IMR-90 (cell line): ENCODE measurements at regions not wholly inside any gene's neighbourhood (a gene's known extent, or its start where the extent isn't known, plus 50 kb on each side); places are given as distances from the start of the nearest gene placed in this dataset.
"Not testable (repeated sequence)": the region's sequence is repeated elsewhere in the genome, so short reads cannot be mapped to it uniquely, and the experiment has no call there.

ENCODE experiments used
- ATAC-seq: fragments of 200-7000 bp; cut with Tn5 transposase; 2 replicates; pipeline ENCODE4 v1.9.1; 2020; ENCODE audit warnings: low read depth, mild to moderate bottlenecking, moderate library complexity
- BruUV-seq: library from RNA; stranded (reverse); fragments of 400-500 nt; replicated peaks from 2 replicates; lab custom pipeline; 2021; lab: Mats Ljungman, UMichigan
- CTCF ChIA-PET: fragments of 300-600 bp; formaldehyde crosslinking; extraction: SDS; loops from one replicate; lab custom pipeline; 2021; ENCODE audit warnings: antibody characterized with exemption; lab: Yijun Ruan, JAX
- POLR2A ChIA-PET: fragments of 300-600 bp; sonication (Branson Sonifier 250); formaldehyde crosslinking; loops from one replicate; lab custom pipeline; 2022; ENCODE audit warnings: antibody characterized with exemption; ENCODE audit not compliant: unreplicated experiment; lab: Charles Lee
- DNase-seq: peaks from one replicate; pipeline ENCODE4 v3.0.0; 2013
- H2AFZ ChIP-seq: replicated peaks from 2 replicates; pipeline ENCODE3; 2013; ENCODE audit warnings: low read length, mild to moderate bottlenecking; ENCODE audit not compliant: poor library complexity
- H2AK5ac ChIP-seq: 2 replicates; pipeline ENCODE4 v1.6.1; 2013; ENCODE audit warnings: low read depth, low read length, inconsistent platforms
- H2AK9ac ChIP-seq: replicated peaks from 2 replicates; pipeline ENCODE3; 2013; ENCODE audit warnings: mild to moderate bottlenecking, low read depth, low read length, moderate library complexity; ENCODE audit not compliant: poor library complexity
- H2BK120ac ChIP-seq: 2 replicates; pipeline ENCODE4 v1.6.1; 2013; ENCODE audit warnings: low read depth, low read length, inconsistent platforms
- H2BK15ac ChIP-seq: 3 replicates; pipeline ENCODE4 v1.6.1; 2013; ENCODE audit warnings: low read depth, low read length, inconsistent platforms
- H2BK20ac ChIP-seq: 2 replicates; pipeline ENCODE4 v1.6.1; 2013; ENCODE audit warnings: low read depth, mild to moderate bottlenecking, inconsistent platforms, low read length, moderate library complexity
- H2BK5ac ChIP-seq: 2 replicates; pipeline ENCODE4 v1.6.1; 2013; ENCODE audit warnings: mild to moderate bottlenecking, low read depth, low read length, inconsistent platforms; ENCODE audit not compliant: poor library complexity, severe bottlenecking
- H3K14ac ChIP-seq: replicated peaks from 2 replicates; pipeline ENCODE4 v1.6.1; 2013; ENCODE audit warnings: low read depth, low read length, inconsistent platforms
- H3K18ac ChIP-seq: 2 replicates; pipeline ENCODE4 v1.6.1; 2013; ENCODE audit warnings: low read depth, low read length, control low read depth
- H3K23ac ChIP-seq: 2 replicates; pipeline ENCODE4 v1.6.1; 2013; ENCODE audit warnings: low read depth, low read length, inconsistent platforms
- H3K27ac ChIP-seq: 2 replicates; pipeline ENCODE4 v1.5.1; 2013; ENCODE audit warnings: mild to moderate bottlenecking, control low read depth, low read length; ENCODE audit not compliant: insufficient read depth
- H3K27me3 ChIP-seq: 2 replicates; pipeline ENCODE4 v1.6.1; 2013; ENCODE audit warnings: low read length; ENCODE audit not compliant: control insufficient read depth, insufficient read depth
- H3K36me3 ChIP-seq: 2 replicates; pipeline ENCODE4 v1.6.1; 2013; ENCODE audit warnings: low read length, mixed read lengths; ENCODE audit not compliant: control insufficient read depth, insufficient read depth
- H3K4ac ChIP-seq: 2 replicates; pipeline ENCODE4 v1.6.1; 2013; ENCODE audit warnings: low read depth, low read length, inconsistent platforms
- H3K4me1 ChIP-seq: 2 replicates; pipeline ENCODE4 v1.6.1; 2013; ENCODE audit warnings: low read length, mixed read lengths; ENCODE audit not compliant: control insufficient read depth, insufficient read depth
- H3K4me2 ChIP-seq: 2 replicates; pipeline ENCODE4 v1.6.1; 2013; ENCODE audit warnings: low read depth, mild to moderate bottlenecking, control low read depth, low read length, moderate library complexity
- H3K4me3 ChIP-seq: 2 replicates; pipeline ENCODE4 v1.5.1; 2013; ENCODE audit warnings: low read depth, mild to moderate bottlenecking, control low read depth, low read length, moderate library complexity; ENCODE audit not compliant: insufficient read depth
- H3K56ac ChIP-seq: 2 replicates; pipeline ENCODE4 v1.6.1; 2013; ENCODE audit warnings: low read length, inconsistent platforms; ENCODE audit not compliant: insufficient read depth; ENCODE audit errors: extremely low read depth
- H3K79me1 ChIP-seq, 2 experiments: 2 replicates each; pipeline ENCODE4 v1.6.1; 2013; ENCODE audit warnings: low read length in 2 of 2, inconsistent platforms in 1 of 2, low read depth in 1 of 2
- H3K9ac ChIP-seq: 2 replicates; pipeline ENCODE4 v1.6.1; 2013; ENCODE audit warnings: low read depth, low read length, control low read depth
- H3K9me1 ChIP-seq: 2 replicates; pipeline ENCODE4 v1.6.1; 2013; ENCODE audit warnings: low read length, inconsistent platforms; ENCODE audit not compliant: insufficient read depth
- H3K9me3 ChIP-seq: 2 replicates; pipeline ENCODE4 v1.6.1; 2013; ENCODE audit warnings: low read length; ENCODE audit not compliant: control insufficient read depth, insufficient read depth
- H4K20me1 ChIP-seq: 2 replicates; pipeline ENCODE4 v1.6.1; 2013; ENCODE audit warnings: low read length, inconsistent platforms; ENCODE audit not compliant: insufficient read depth
- H4K5ac ChIP-seq: 2 replicates; pipeline ENCODE4 v1.6.1; 2013; ENCODE audit warnings: mild to moderate bottlenecking, low read depth, low read length, control low read depth
- H4K8ac ChIP-seq, 2 experiments: 2 replicates each; pipeline ENCODE4 v1.6.1; 2013; ENCODE audit warnings: low read depth in 2 of 2, low read length in 2 of 2, control low read depth in 1 of 2, inconsistent platforms in 1 of 2
- H4K91ac ChIP-seq: 2 replicates; pipeline ENCODE4 v1.6.1; 2013; ENCODE audit warnings: low read depth, low read length, inconsistent platforms; ENCODE audit not compliant: insufficient read depth
- BHLHE40 ChIP-seq: fragments of 150-350 bp; IDR thresholded peaks from 2 replicates; pipeline ENCODE4 v1.6.1; 2016; ENCODE audit warnings: mild to moderate bottlenecking, low read depth, low read length
- CHD1 ChIP-seq: IDR thresholded peaks from 2 replicates; pipeline ENCODE4 v1.6.1; 2012; ENCODE audit warnings: low read depth, low read length, improper control_type of control experiment
- CTCF ChIP-seq: conservative IDR thresholded peaks from 2 replicates; pipeline ENCODE4 v1.5.1; 2012; ENCODE audit warnings: mild to moderate bottlenecking, low read depth, low read length, improper control_type of control experiment
- NFE2L2 ChIP-seq: fragments of 150-350 bp; IDR thresholded peaks from 2 replicates; pipeline ENCODE4 v1.6.1; 2016; ENCODE audit warnings: low read depth, mild to moderate bottlenecking, low read length
- POLR2A ChIP-seq: IDR thresholded peaks from 2 replicates; pipeline ENCODE4 v1.6.1; 2012; ENCODE audit warnings: mild to moderate bottlenecking, low read depth, low read length
- RCOR1 ChIP-seq: IDR thresholded peaks from 2 replicates; pipeline ENCODE4 v1.6.1; 2012; ENCODE audit warnings: mild to moderate bottlenecking, low read length, improper control_type of control experiment; ENCODE audit not compliant: insufficient replicate concordance
- RFX5 ChIP-seq: IDR thresholded peaks from 2 replicates; pipeline ENCODE4 v1.8.0; 2012; ENCODE audit warnings: low read depth, mild to moderate bottlenecking, low read length, moderate library complexity
- WGBS, 2 experiments: methylation state at CpG; one replicate each; pipeline versions ENCODE4 v1.1.5 to v1.1.7; 2013; ENCODE audit warnings: missing lambda C conversion rate in 2 of 2; ENCODE audit not compliant: insufficient read length in 1 of 2; ENCODE audit errors: extremely low coverage in 2 of 2; 5-methylcytosine and 5-hydroxymethylcytosine counted together
- dilution Hi-C: fragments of 300-500 bp; cut with HindIII; formaldehyde crosslinking; loops from one replicate; pipeline ENCODE4 v1.14.3; 2018; ENCODE audit warnings: low sequenced_read_pairs; ENCODE audit not compliant: unreplicated experiment
- in situ Hi-C: fragments of 300-500 bp; cut with MboI; formaldehyde crosslinking; loops from 3 replicates; pipeline ENCODE4 v1.14.3; 2019; ENCODE audit warnings: low sequenced_read_pairs, inconsistent platforms, mixed read lengths
- intact Hi-C: fragments of 100-400 bp; cut with micrococcal nuclease; formaldehyde crosslinking; loops from 2 replicates; pipeline ENCODE4 v1.10.0; 2022

- Histone ChIP-seq H4K91ac (no peak overlapping the region), H4K8ac (no peak overlapping the region), H3K56ac (no peak overlapping the region), H3K14ac (no peak overlapping the region), H3K27me3 (no peaks in the 10 kb centered on the region), H3K36me3 (no peaks in the 10 kb centered on the region), H3K4me2 (no peak overlapping the region), H3K79me1 (no peaks in the 10 kb centered on the region), H2BK120ac (no peak overlapping the region), H4K20me1 (no peaks in the 10 kb centered on the region), H3K18ac (no peak overlapping the region), H2AFZ (no peak overlapping the region), H2BK5ac (no peak overlapping the region), H2BK20ac (no peak overlapping the region), H3K23ac (no peak overlapping the region), H3K27ac (no peak overlapping the region), H3K4ac (no peak overlapping the region), H2AK9ac (no peak overlapping the region), H3K9me3 (no peaks in the 10 kb centered on the region; the same call in 1 of the 2 replicates), H4K5ac (no peak overlapping the region), H3K9ac (no peak overlapping the region), H2AK5ac (no peak overlapping the region), H3K4me3 (no peak overlapping the region), H3K9me1 (no peaks in the 10 kb centered on the region), H2BK15ac (no peak overlapping the region), H3K4me1 (no peaks in the 10 kb centered on the region)
- no CpG with 5 or more reads among the region's 6 CpGs for WGBS, 2 experiments
- no peak for ATAC-seq
- intact Hi-C loops, result no loop called here
- ChIA-PET POLR2A (no interaction called here), CTCF (no interaction called here)
- dilution Hi-C loops, result no loop called here
- BruUV-seq, result no TSS peak
- no peak for DNase-seq
- no peak for TF ChIP-seq BHLHE40
- TF ChIP-seq CHD1, result no peak
- no peak for TF ChIP-seq POLR2A
- no peak for TF ChIP-seq RCOR1
- TF ChIP-seq RFX5, result no peak
- TF ChIP-seq NFE2L2, result no peak
- TF ChIP-seq CTCF, result no peak
- in situ Hi-C loops, result no loop called here
Observed at GRCh38 chr2:144971786-144972335, 451.9 kb upstream of the ZEB2 start.

- H3K18ac ChIP-seq, H2BK15ac ChIP-seq, ATAC-seq, H3K14ac ChIP-seq, H3K9me1 ChIP-seq, H4K8ac ChIP-seq, H4K5ac ChIP-seq, H2AK5ac ChIP-seq, H3K4me2 ChIP-seq, POLR2A ChIA-PET, dilution Hi-C loops, H3K4me1 ChIP-seq, H3K36me3 ChIP-seq, H4K20me1 ChIP-seq, H2BK5ac ChIP-seq, CTCF ChIA-PET, DNase-seq, BruUV-seq, in situ Hi-C loops, H3K9me3 ChIP-seq, H4K91ac ChIP-seq, H3K9ac ChIP-seq, H2AFZ ChIP-seq, H3K79me1 ChIP-seq, intact Hi-C loops, H2AK9ac ChIP-seq, H2BK120ac ChIP-seq, H2BK20ac ChIP-seq, H3K27me3 ChIP-seq, H3K27ac ChIP-seq, H3K4ac ChIP-seq, H3K4me3 ChIP-seq, H3K56ac ChIP-seq, H3K23ac ChIP-seq: not testable (repeated sequence)
- no CpG with 5 or more reads among the region's 1 CpG for WGBS, 2 experiments
Observed at GRCh38 chr2:144970410-144970809, 450.5 kb upstream of the ZEB2 start.
